Panc1 (cell line): ENCODE measurements at regions not wholly inside any gene's neighbourhood (a gene's known extent, or its start where the extent isn't known, plus 50 kb on each side); places are given as distances from the start of the nearest gene placed in this dataset.

Experiments
- ATAC-seq: fragments of 200-7000 bp; cut with Tn5 transposase; 2 replicates; pipeline ENCODE4 v1.9.1; 2020; ENCODE audit warnings: mild to moderate bottlenecking, moderate library complexity
- BruUV-seq: library from RNA; stranded (reverse); fragments of 400-500 nt; replicated peaks from 2 replicates; lab custom pipeline; 2021; lab: Mats Ljungman, UMichigan
- CTCF ChIA-PET: fragments of 300-600 bp; sonication (Branson Sonifier 250); formaldehyde crosslinking; loops from one replicate; lab custom pipeline; 2022; ENCODE audit warnings: antibody characterized with exemption; lab: Charles Lee
- POLR2A ChIA-PET: fragments of 300-600 bp; sonication (Branson Sonifier 250); formaldehyde crosslinking; loops from one replicate; lab custom pipeline; 2022; ENCODE audit warnings: antibody characterized with exemption; lab: Charles Lee
- DNase-seq: peaks from one replicate; pipeline ENCODE4 v3.0.0-alpha.2; 2010; ENCODE audit warnings: low read depth, low spot score
- H3K27ac ChIP-seq: 2 replicates; pipeline ENCODE4 v1.5.1; 2011; ENCODE audit warnings: mild to moderate bottlenecking, low read length, inconsistent platforms
- H3K27me3 ChIP-seq: fragments of 200-500 bp; sonication (Bioruptor generic); 2 replicates; pipeline ENCODE4 v1.6.0; 2014; ENCODE audit warnings: low read length, inconsistent platforms; ENCODE audit not compliant: control insufficient read depth, insufficient read depth
- H3K36me3 ChIP-seq: fragments of 200-500 bp; sonication (Bioruptor generic); 2 replicates; pipeline ENCODE4 v1.5.1; 2014; ENCODE audit warnings: inconsistent platforms, mild to moderate bottlenecking, low read length, moderate library complexity; ENCODE audit not compliant: control insufficient read depth, insufficient read depth
- H3K4me1 ChIP-seq: 2 replicates; pipeline ENCODE4 v1.5.1; 2011; ENCODE audit warnings: inconsistent platforms, mild to moderate bottlenecking, low read length, moderate library complexity; ENCODE audit not compliant: control insufficient read depth, insufficient read depth
- H3K4me3 ChIP-seq, 2 experiments: 2 replicates each; pipeline ENCODE4 v1.5.1; 2011 to 2012; ENCODE audit warnings: low read depth in 2 of 2, low read length in 2 of 2, mild to moderate bottlenecking in 2 of 2, inconsistent platforms in 1 of 2, moderate library complexity in 1 of 2
- H3K9me3 ChIP-seq: fragments of 200-500 bp; sonication (Bioruptor generic); 2 replicates; pipeline ENCODE4 v1.5.1; 2014; ENCODE audit warnings: low read depth, mild to moderate bottlenecking, inconsistent platforms, low read length, moderate library complexity; ENCODE audit not compliant: control insufficient read depth, insufficient read depth
- CTCF ChIP-seq: fragments of 450-650 bp; IDR thresholded peaks from 2 replicates; pipeline ENCODE4 v1.5.1; 2017; ENCODE audit warnings: mild to moderate bottlenecking
- POLR2AphosphoS5 ChIP-seq: IDR thresholded peaks from 2 replicates; pipeline ENCODE4 v1.6.1; 2012; ENCODE audit warnings: mild to moderate bottlenecking, low read depth, low read length, moderate library complexity
- REST ChIP-seq, 2 experiments: IDR thresholded peaks; 2 replicates each; pipeline ENCODE4 v1.6.1; 2011 to 2012; ENCODE audit warnings: low read depth in 2 of 2, control low read depth in 1 of 2, low read length in 1 of 2, mild to moderate bottlenecking in 1 of 2, moderate library complexity in 1 of 2; ENCODE audit not compliant: insufficient read depth in 1 of 2
- SIN3A ChIP-seq: IDR thresholded peaks from 2 replicates; pipeline ENCODE4 v1.6.1; 2012; ENCODE audit warnings: low read depth, mild to moderate bottlenecking, low read length, moderate library complexity, borderline replicate concordance; ENCODE audit not compliant: insufficient read depth
- TCF7L2 ChIP-seq: IDR thresholded peaks from 2 replicates; pipeline ENCODE4 v1.6.1; 2011; ENCODE audit warnings: mild to moderate bottlenecking, low read depth, low read length, inconsistent platforms
- in situ Hi-C: cut with HindIII; loops from 2 replicates; pipeline ENCODE4 v1.10.0; 2016; ENCODE audit warnings: low sequenced_read_pairs, low pct_unique_long_range_greater_than_20kb
- intact Hi-C: fragments of 100-400 bp; cut with micrococcal nuclease; formaldehyde crosslinking; loops from one replicate; pipeline ENCODE4 v1.10.0; 2022; ENCODE audit not compliant: unreplicated experiment

GRCh38 chr5:54743997-54744788 lies 226.6 kb downstream of the SNX18 start:
- ChIA-PET CTCF (no interaction called here), POLR2A (no interaction called here)
- in situ Hi-C loops (no loop called here), intact Hi-C loops (no loop called here)
- Histone ChIP-seq H3K4me1 (no peaks in the 10 kb centered on the region), H3K9me3 (no peaks in the 10 kb centered on the region), H3K27me3 (no peaks in the 10 kb centered on the region), H3K27ac (no peak overlapping the region), H3K4me3 (no peak overlapping the region), H3K36me3 (no peaks in the 10 kb centered on the region)
- DNase-seq (no peak), ATAC-seq (no peak; the same call in 1 of the 2 replicates)
- no peak for TF ChIP-seq SIN3A
- no peak for TF ChIP-seq REST (IDR thresholded peaks at IDR 0.05; ENCODE audit: insufficient read depth in 1 of 2, low read depth in 2 of 2, low read length in 1 of 2)
- TF ChIP-seq TCF7L2: no peak
- no peak for TF ChIP-seq POLR2AphosphoS5
- no peak for TF ChIP-seq CTCF
- no TSS peak for BruUV-seq

GRCh38 chr5:54743581-54743980 lies 226.0 kb downstream of the SNX18 start:
- in situ Hi-C loops: no loop called here
- ChIA-PET CTCF (no interaction called here), POLR2A (no interaction called here)

More at GRCh38 chr5:54743581-54743980, 226.0 kb downstream of the SNX18 start:
- TF ChIP-seq POLR2AphosphoS5 (no peak), SIN3A (no peak), TCF7L2 (no peak), REST (IDR thresholded peaks at IDR 0.05; ENCODE audit: insufficient read depth in 1 of 2, low read depth in 2 of 2, low read length in 1 of 2) (no peak), CTCF (no peak)
- Histone ChIP-seq H3K9me3 (no peaks in the 10 kb centered on the region), H3K4me1 (no peaks in the 10 kb centered on the region), H3K27ac (no peak overlapping the region), H3K4me3 (no peak overlapping the region), H3K36me3 (no peaks in the 10 kb centered on the region), H3K27me3 (no peaks in the 10 kb centered on the region)
- no TSS peak for BruUV-seq
- intact Hi-C loops: no loop called here
- ATAC-seq: no peak
- no peak for DNase-seq
